HG03520 (cell line): ENCODE measurements at regions not wholly inside any gene's neighbourhood (a gene's known extent, or its start where the extent isn't known, plus 50 kb on each side); places are given as distances from the start of the nearest gene placed in this dataset.
"Not testable (repeated sequence)": the region's sequence is repeated elsewhere in the genome, so short reads cannot be mapped to it uniquely, and the experiment has no call there.

Experiments
- ATAC-seq: cut with Tn5 transposase; IDR thresholded peaks from one replicate; pipeline ENCODE4 v1.9.1; 2021; ENCODE audit warnings: mild to moderate bottlenecking, moderate library complexity; ENCODE audit not compliant: unreplicated experiment

GRCh38 chr2:16739778-16740581 is 74.3 kb upstream of the CYRIA start:
- no peak for ATAC-seq

- ATAC-seq = no peak
These were observed 73.0 kb upstream of the CYRIA start for GRCh38 chr2:16738361-16739225.

GRCh38 chr2:16737812-16738211 is 72.2 kb upstream of the CYRIA start:
- ATAC-seq = no peak

- no peak for ATAC-seq
These were observed 71.0 kb upstream of the CYRIA start for GRCh38 chr2:16736633-16737032.

DNA sequence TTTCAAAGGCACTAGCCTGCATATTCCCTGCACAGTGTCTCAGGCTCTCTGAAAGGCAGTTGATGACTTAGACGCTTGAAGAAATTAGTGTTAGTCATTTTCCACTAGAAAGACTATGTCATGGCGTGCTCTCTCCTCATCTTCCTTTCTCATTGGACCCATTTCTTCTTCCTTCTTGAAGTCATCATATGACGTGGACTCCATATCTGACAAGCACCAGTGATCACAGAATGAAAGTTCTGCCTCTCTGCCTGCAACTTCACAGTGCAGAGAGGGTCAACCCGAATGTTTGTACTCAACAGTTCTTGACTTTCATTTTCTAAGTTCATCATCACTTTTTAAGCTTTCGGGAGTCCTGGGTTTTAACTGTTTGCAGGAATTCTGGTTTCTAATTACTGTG is 63.7 kb upstream of the CYRIA start:
- ATAC-seq = peak; percentile 66

GRCh38 chr2:16728351-16729136 is 62.9 kb upstream of the CYRIA start:
- peak; percentile 60 for ATAC-seq

DNA sequence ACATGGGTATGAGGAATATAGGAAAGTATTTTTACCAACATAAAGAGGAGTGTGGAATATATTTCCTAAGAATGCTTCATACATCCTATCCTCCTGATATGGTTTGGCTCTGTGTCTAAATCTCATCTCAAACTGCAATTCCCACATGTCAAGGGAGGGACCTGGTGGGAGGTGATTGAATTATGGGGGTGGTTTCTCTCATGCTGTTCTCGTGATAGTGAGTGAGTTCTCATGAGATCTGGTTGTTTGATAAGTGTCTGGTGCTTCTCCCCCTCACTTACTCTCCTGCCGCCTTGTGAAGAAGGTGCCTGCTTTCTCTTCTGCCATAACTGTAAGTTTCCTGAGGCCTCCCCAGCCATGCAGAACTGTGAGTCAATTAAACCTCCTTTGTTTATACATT is 62.2 kb upstream of the CYRIA start:
- not testable (repeated sequence) for ATAC-seq

DNA sequence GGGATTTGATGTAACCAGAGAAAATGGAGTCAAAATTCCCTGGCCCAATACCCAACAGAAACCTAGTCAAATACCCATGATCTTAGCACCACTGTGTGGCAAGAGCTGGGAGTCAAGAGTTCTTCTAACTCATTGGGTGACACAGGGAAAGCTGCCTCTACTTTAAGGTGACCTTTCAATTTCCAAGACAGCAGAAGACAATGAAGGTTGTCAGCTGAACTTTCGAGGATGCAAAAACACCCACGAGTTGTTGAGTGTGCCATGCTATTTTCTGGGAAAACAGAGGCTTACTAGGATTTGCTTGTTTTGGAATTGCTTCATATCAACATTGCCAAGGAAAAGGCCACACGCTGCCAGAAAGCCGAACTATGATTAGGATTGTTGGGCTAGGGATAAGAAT is 61.6 kb upstream of the CYRIA start:
- ATAC-seq = no peak

DNA sequence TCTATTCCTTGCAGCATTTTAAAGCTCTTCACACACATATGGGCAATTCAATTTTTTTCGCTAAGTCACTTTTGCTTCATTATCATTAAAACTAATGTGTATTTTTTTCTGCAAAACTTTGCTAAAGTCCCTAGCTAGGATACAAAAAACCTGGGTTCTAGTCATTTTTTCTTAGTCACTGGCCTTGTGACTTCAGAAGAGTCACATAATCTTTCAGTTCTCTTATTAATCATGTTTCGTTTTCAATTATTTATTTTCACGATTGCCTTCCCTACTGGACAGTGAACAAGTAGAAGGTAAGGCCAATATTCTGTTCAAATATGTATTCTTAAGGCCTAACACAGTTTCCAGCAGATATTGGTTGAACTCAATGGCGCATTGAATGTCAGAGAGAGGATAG is 60.9 kb upstream of the CYRIA start:
- ATAC-seq = no peak

- no peak for ATAC-seq
These were observed 60.5 kb upstream of the CYRIA start for GRCh38 chr2:16726147-16726546.

DNA sequence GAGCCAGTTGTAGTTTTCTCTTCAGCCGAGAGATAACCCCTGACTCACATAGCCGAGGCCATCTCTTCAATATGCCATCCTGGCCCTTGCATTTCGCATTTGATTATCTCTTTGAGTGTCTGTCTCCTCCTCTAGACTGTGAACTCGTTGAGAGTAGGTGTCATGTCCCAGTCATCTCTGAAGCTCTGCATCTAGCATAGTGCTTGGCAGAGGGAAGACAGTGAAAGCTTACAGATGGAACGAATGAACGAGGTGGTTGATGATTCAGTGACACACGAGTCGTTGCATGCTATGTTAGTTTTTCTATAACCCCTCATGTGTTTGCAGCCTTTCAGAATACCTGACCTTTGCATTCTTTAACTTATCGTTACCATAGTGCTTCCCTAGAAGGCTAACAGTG is 59.9 kb upstream of the CYRIA start:
- ATAC-seq = no peak

DNA sequence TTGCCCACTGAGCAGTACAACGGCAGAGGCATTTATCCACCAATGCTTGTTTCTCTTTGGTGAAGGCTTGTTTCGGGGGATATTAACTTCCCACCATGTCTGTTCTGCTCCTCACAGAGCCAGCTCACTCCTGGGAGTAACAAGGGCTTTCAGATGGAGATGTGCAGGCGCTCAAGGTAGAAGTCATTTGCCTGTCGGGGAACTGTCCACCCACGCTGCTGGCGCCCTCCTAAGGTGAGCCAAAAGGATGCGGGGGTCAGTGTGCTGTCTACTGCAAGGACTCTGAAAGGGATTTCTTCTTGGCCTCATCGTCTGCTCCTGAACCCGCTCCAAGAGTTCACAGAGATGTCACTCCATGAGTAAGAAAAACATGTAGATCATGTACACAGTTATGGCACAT is 57.0 kb upstream of the CYRIA start:
- no peak for ATAC-seq

DNA sequence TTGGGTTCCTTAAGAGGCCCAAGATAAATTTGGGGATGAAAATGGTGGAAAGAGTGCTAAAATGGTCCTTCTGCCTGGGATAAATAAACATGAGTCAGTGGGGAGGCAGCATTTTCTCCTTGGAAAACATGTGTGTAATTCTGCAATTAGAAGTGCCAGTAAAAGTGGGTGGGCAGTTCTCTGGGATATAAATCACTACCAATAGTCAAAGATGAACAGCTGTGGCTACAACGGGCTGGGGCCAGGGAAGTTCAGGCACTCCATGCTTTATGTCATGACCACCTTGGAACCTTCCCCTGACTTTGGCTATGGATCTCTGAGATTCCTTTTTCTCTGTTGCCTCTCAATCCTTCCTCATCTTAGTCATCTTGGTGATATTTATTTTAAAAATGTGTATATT is 56.5 kb upstream of the CYRIA start:
- no peak for ATAC-seq

- ATAC-seq = not testable (repeated sequence)
These were observed 55.9 kb upstream of the CYRIA start for GRCh38 chr2:16721529-16721928.

DNA sequence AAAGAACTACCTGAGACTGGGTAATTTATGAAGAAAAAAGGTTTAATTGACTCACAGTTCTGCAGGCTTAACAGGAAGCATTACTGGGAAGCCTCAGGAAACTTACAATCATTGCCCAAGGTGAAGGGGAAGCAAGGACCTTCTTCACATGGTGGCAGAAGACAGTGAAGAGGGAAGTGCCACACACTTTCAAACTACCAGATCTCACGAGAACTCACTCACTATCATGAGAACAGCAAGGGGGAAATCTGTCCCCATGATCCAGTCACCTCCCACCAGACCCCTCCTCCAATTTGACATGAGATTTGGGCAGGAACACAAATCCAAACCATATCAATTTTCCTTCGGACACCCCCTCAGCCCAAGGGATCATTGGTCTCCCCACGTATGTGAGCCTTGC is 55.1 kb upstream of the CYRIA start:
- not testable (repeated sequence) for ATAC-seq

- ATAC-seq = no peak
These were observed 53.8 kb upstream of the CYRIA start for GRCh38 chr2:16719485-16719808.

DNA sequence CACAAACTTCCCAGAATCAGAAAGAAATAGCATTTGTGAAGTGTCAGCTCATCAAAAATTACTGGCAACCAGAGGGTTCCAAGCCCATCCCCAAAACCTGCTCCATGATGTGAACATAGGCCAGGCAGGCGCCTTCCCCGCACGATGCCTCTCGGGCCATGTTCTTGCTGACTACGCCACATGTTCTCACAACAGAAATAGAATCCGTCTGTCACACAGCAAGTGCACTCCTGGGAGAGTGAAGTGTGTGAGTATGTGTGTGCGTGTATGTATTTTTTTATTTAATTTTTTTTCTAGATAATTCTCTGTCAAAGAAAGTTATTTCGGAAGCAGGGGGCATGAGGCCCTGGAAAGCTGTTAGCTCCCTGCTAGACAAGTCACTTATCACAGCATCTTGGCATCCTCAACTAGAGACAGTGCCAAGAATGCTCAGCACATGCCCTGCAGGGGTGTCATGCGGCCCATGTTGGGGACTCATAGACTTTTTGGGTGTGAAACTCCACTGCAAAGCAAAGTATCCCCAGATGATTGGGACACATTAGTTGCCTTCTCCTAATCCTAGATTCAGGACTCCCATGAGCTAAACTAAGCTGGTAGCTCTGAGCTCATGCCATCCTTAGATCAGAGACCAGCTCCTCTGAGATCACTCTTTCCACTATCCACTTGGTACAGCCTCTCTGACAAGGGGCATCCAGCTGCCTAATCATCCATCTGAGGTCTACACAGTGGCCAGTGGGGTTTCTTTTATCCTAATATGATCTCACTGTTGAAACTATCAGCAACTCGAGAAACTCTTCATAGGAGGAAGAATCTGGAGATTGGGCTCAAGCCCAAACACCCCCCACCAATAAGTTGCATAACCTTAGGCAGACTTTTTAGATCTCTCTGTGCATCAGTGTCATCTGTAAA is 53.2 kb upstream of the CYRIA start:
- no peak for ATAC-seq

DNA sequence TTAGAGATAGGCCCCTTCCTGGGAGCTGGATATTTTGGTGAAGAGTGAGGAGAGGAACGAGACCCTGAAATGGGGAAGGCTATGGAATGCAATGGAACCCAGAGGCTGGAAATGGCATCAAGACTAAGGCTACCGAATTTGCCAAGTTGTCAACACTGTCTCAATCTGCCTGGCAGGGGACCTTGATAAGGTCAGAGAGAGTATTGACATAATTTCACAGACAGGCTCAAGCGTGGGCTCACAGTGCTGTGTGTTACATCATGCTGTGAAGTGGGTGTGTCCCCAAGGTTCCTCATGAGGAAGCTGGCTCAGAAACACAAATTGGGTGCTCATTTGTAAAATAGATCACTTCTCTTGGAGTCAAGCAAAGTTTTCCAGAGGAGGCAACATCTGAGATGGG is 51.8 kb upstream of the CYRIA start:
- no peak for ATAC-seq

DNA sequence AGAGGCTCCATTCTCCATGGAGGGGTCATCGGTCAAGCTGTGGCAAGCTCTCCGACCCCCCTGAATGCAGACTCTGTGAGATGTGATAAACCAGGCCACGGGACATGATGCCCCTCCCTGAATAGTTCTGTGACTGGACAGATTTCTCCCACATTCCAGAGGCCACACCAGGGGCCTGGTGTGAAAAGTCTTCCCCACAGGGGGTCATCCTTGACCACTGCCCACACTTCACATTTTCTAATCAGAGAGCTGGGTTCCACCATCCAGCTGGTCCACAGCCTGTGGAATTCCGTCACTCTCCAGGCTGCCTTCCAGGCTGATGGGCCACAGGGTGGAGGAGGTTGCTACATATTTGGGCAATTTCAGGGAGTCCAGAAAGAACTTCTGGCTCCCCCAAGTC is 51.3 kb upstream of the CYRIA start:
- no peak for ATAC-seq

- no peak for ATAC-seq
These were observed 50.4 kb upstream of the CYRIA start for GRCh38 chr2:16716024-16716423.
